Caco-2 (cell line): ENCODE measurements at regions not wholly inside any gene's neighbourhood (a gene's known extent, or its start where the extent isn't known, plus 50 kb on each side); places are given as distances from the start of the nearest gene placed in this dataset.
"Not testable (repeated sequence)": the region's sequence is repeated elsewhere in the genome, so short reads cannot be mapped to it uniquely, and the experiment has no call there.

Experiments
- BruUV-seq: library from RNA; stranded (reverse); fragments of 400-500 nt; replicated peaks from 2 replicates; lab custom pipeline; 2021; lab: Mats Ljungman, UMichigan
- CTCF ChIA-PET: fragments of 300-600 bp; sonication (Branson Sonifier 250); formaldehyde crosslinking; loops from one replicate; lab custom pipeline; 2022; ENCODE audit warnings: antibody characterized with exemption; lab: Charles Lee
- POLR2A ChIA-PET: fragments of 300-600 bp; sonication (Branson Sonifier 250); formaldehyde crosslinking; loops from one replicate; lab custom pipeline; 2022; ENCODE audit warnings: antibody characterized with exemption; lab: Charles Lee
- DNase-seq, 2 experiments: peaks; one replicate each; pipeline versions ENCODE4 v3.0.0 to v3.0.0-alpha.2; 2020 to 2022
- H3K27me3 ChIP-seq: replicated peaks from 2 replicates; pipeline ENCODE4 v1.6.0; 2011; ENCODE audit warnings: low read length; ENCODE audit not compliant: control insufficient read depth, insufficient read depth
- H3K36me3 ChIP-seq: 2 replicates; pipeline ENCODE4 v1.5.1; 2011; ENCODE audit warnings: low read length; ENCODE audit not compliant: control insufficient read depth, insufficient read depth
- H3K4me1 ChIP-seq: fragments of 250-450 bp; sonication (Bioruptor Pico); 2 replicates; pipeline ENCODE4 v1.5.1; 2020; ENCODE audit warnings: mild to moderate bottlenecking
- H3K4me3 ChIP-seq: 2 replicates; pipeline ENCODE4 v1.5.1; 2011; ENCODE audit warnings: low read depth, mild to moderate bottlenecking, control low read depth, low read length
- H3K9me3 ChIP-seq: fragments of 250-450 bp; sonication (Bioruptor Pico); 2 replicates; pipeline ENCODE4 v1.5.1; 2020; ENCODE audit warnings: mild to moderate bottlenecking, moderate library complexity
- H3K27ac Mint-ChIP-seq: one replicate; pipeline ENCODE4 v1.8.0; 2022; ENCODE audit warnings: mixed read lengths; ENCODE audit not compliant: unreplicated experiment
- H3K27me3 Mint-ChIP-seq: one replicate; pipeline ENCODE4 v1.8.0; 2022; ENCODE audit warnings: mixed read lengths; ENCODE audit not compliant: insufficient read depth, unreplicated experiment
- H3K36me3 Mint-ChIP-seq: one replicate; pipeline ENCODE4 v1.8.0; 2022; ENCODE audit warnings: mild to moderate bottlenecking, mixed read lengths; ENCODE audit not compliant: insufficient read depth, unreplicated experiment
- H3K4me1 Mint-ChIP-seq: one replicate; pipeline ENCODE4 v1.8.0; 2022; ENCODE audit warnings: low read depth, mixed read lengths; ENCODE audit not compliant: unreplicated experiment
- H3K4me3 Mint-ChIP-seq: one replicate; pipeline ENCODE4 v1.8.0; 2022; ENCODE audit warnings: mild to moderate bottlenecking, moderate library complexity, mixed read lengths; ENCODE audit not compliant: unreplicated experiment
- H3K9me3 Mint-ChIP-seq: one replicate; pipeline ENCODE4 v1.8.0; 2022; ENCODE audit warnings: mixed read lengths; ENCODE audit not compliant: unreplicated experiment
- CTCF ChIP-seq, 2 experiments: fragments of 200-600 bp in 1 of 2; IDR thresholded peaks; 1 replicate in 1 of 2; 2 replicates in 1 of 2; pipeline versions ENCODE4 v1.5.1 to v1.8.0; 2011 to 2022; ENCODE audit warnings: antibody characterized with exemption in 1 of 2, control low read depth in 1 of 2, inconsistent platforms in 1 of 2, low read depth in 1 of 2, low read length in 1 of 2, mild to moderate bottlenecking in 1 of 2, moderate library complexity in 1 of 2; ENCODE audit not compliant: insufficient read depth in 1 of 2, severe bottlenecking in 1 of 2, unreplicated experiment in 1 of 2
- intact Hi-C: fragments of 100-400 bp; cut with micrococcal nuclease; formaldehyde crosslinking; loops from one replicate; pipeline ENCODE4 v1.10.0; 2022; ENCODE audit not compliant: unreplicated experiment

GRCh38 chr6:153465050-153465449 lies 334.0 kb upstream of the RGS17 start:
- Mint-ChIP-seq H3K27ac (no peak overlapping the region), H3K4me3 (no peak overlapping the region), H3K36me3 (no peaks in the 10 kb centered on the region), H3K9me3 (peaks cover 2% of the 10 kb centered on the region), H3K27me3 (no peaks in the 10 kb centered on the region), H3K4me1 (no peaks in the 10 kb centered on the region)
- no peaks in the 10 kb centered on the region for H3K36me3 ChIP-seq
- no TSS peak for BruUV-seq
- no peaks in the 10 kb centered on the region for H3K9me3 ChIP-seq
- TF ChIP-seq CTCF (IDR thresholded peaks at IDR 0.05; ENCODE audit: insufficient read depth in 1 of 2, low read depth in 1 of 2, low read length in 1 of 2, severe bottlenecking in 1 of 2, unreplicated experiment in 1 of 2), result no peak
- POLR2A ChIA-PET, result no interaction called here
- H3K27me3 ChIP-seq, result no peaks in the 10 kb centered on the region
- no peaks in the 10 kb centered on the region for H3K4me1 ChIP-seq
- intact Hi-C loops, result no loop called here
- DNase-seq, result no peak
- no peak overlapping the region for H3K4me3 ChIP-seq
- CTCF ChIA-PET, result no interaction called here

- H3K4me1 Mint-ChIP-seq, result no peaks in the 10 kb centered on the region
- no peak overlapping the region for H3K4me3 Mint-ChIP-seq
- BruUV-seq, result no TSS peak
- no peaks in the 10 kb centered on the region for H3K36me3 Mint-ChIP-seq
- TF ChIP-seq CTCF (IDR thresholded peaks at IDR 0.05; ENCODE audit: insufficient read depth in 1 of 2, low read depth in 1 of 2, low read length in 1 of 2, severe bottlenecking in 1 of 2, unreplicated experiment in 1 of 2), result no peak
- Histone ChIP-seq H3K36me3 (no peaks in the 10 kb centered on the region), H3K4me1 (no peaks in the 10 kb centered on the region), H3K4me3 (no peak overlapping the region), H3K9me3 (no peaks in the 10 kb centered on the region), H3K27me3 (no peaks in the 10 kb centered on the region)
- H3K27me3 Mint-ChIP-seq, result no peaks in the 10 kb centered on the region
- intact Hi-C loops, result no loop called here
- H3K9me3 Mint-ChIP-seq, result no peaks in the 10 kb centered on the region
- no peak for DNase-seq
- POLR2A ChIA-PET, result no interaction called here
- CTCF ChIA-PET, result no interaction called here
- H3K27ac Mint-ChIP-seq, result no peak overlapping the region
These were observed 318.2 kb upstream of the RGS17 start for GRCh38 chr6:153449279-153449678.

- not testable (repeated sequence) for H3K27ac Mint-ChIP-seq
These were observed 311.7 kb upstream of the RGS17 start for GRCh38 chr6:153442749-153443148.

GRCh38 chr6:153442096-153442495 lies 311.0 kb upstream of the RGS17 start:
- TF ChIP-seq CTCF (IDR thresholded peaks at IDR 0.05; ENCODE audit: insufficient read depth in 1 of 2, low read depth in 1 of 2, low read length in 1 of 2, severe bottlenecking in 1 of 2, unreplicated experiment in 1 of 2), result no peak
- Histone ChIP-seq H3K4me3 (no peak overlapping the region), H3K27me3 (no peaks in the 10 kb centered on the region), H3K4me1 (no peaks in the 10 kb centered on the region), H3K9me3 (no peaks in the 10 kb centered on the region), H3K36me3 (no peaks in the 10 kb centered on the region)
- CTCF ChIA-PET, result no interaction called here
- Mint-ChIP-seq H3K27ac (no peak overlapping the region), H3K36me3 (no peaks in the 10 kb centered on the region), H3K4me3 (no peak overlapping the region), H3K27me3 (no peaks in the 10 kb centered on the region), H3K9me3 (no peaks in the 10 kb centered on the region), H3K4me1 (no peaks in the 10 kb centered on the region)
- intact Hi-C loops, result no loop called here
- POLR2A ChIA-PET, result no interaction called here
- BruUV-seq, result no TSS peak
- DNase-seq, result no peak

More at GRCh38 chr6:153442749-153443148, 311.7 kb upstream of the RGS17 start:
- H3K4me3 ChIP-seq, H3K27me3 ChIP-seq, H3K36me3 Mint-ChIP-seq, BruUV-seq, H3K4me1 ChIP-seq, H3K4me1 Mint-ChIP-seq, intact Hi-C loops, DNase-seq, H3K9me3 ChIP-seq, H3K9me3 Mint-ChIP-seq, H3K36me3 ChIP-seq, CTCF ChIA-PET, H3K4me3 Mint-ChIP-seq, H3K27me3 Mint-ChIP-seq, POLR2A ChIA-PET: not testable (repeated sequence)
